C4-2B (cell line): ENCODE measurements at regions not wholly inside any gene's neighbourhood (a gene's known extent, or its start where the extent isn't known, plus 50 kb on each side); places are given as distances from the start of the nearest gene placed in this dataset.

Experiments
- CTCF ChIP-seq: fragments of 450-650 bp; conservative IDR thresholded peaks from 2 replicates; pipeline ENCODE4 v1.5.1; 2017; ENCODE audit warnings: mild to moderate bottlenecking
- ZFX ChIP-seq: fragments of 450-650 bp; IDR thresholded peaks from 2 replicates; pipeline ENCODE4 v1.6.1; 2017

GRCh38 chr2:145561152-145561551, 1041.2 kb upstream of the ZEB2 start:
- TF ChIP-seq CTCF (no peak), ZFX (no peak)
